GM19238 (cell line): ENCODE measurements at regions not wholly inside any gene's neighbourhood (a gene's known extent, or its start where the extent isn't known, plus 50 kb on each side); places are given as distances from the start of the nearest gene placed in this dataset.
"Not testable (repeated sequence)": the region's sequence is repeated elsewhere in the genome, so short reads cannot be mapped to it uniquely, and the experiment has no call there.

Experiments
- DNase-seq: peaks from one replicate; pipeline ENCODE4 v3.0.0; 2011; ENCODE audit warnings: low spot score; ENCODE audit not compliant: insufficient read length

- no peak for DNase-seq
Measured at GRCh38 chr19:30102239-30102638, 160.2 kb downstream of the URI1 start.

GRCh38 chr19:30102666-30103065 lies 160.6 kb downstream of the URI1 start:
- DNase-seq: no peak

GRCh38 chr19:30103981-30104380 lies 161.9 kb downstream of the URI1 start:
- no peak for DNase-seq

GRCh38 chr19:30105316-30105715 lies 163.3 kb downstream of the URI1 start:
- DNase-seq: no peak

- no peak for DNase-seq
Measured at GRCh38 chr19:30105727-30106126, 163.7 kb downstream of the URI1 start.

- no peak for DNase-seq
Measured at GRCh38 chr19:30106417-30107095, 164.5 kb downstream of the URI1 start.

GRCh38 chr19:30107251-30107650 lies 165.2 kb downstream of the URI1 start:
- no peak for DNase-seq

GRCh38 chr19:30109565-30109964 lies 167.5 kb downstream of the URI1 start:
- DNase-seq: no peak

- no peak for DNase-seq
Measured at GRCh38 chr19:30111021-30111855, 169.2 kb downstream of the URI1 start.

GRCh38 chr19:30112171-30112570 lies 170.1 kb downstream of the URI1 start:
- DNase-seq: no peak

- DNase-seq: no peak
Measured at GRCh38 chr19:30112666-30113065, 170.6 kb downstream of the URI1 start.

GRCh38 chr19:30113186-30113585 lies 171.1 kb downstream of the URI1 start:
- no peak for DNase-seq

GRCh38 chr19:30114095-30114494 lies 172.1 kb downstream of the URI1 start:
- DNase-seq: not testable (repeated sequence)

GRCh38 chr19:30115947-30116346 lies 173.9 kb downstream of the URI1 start:
- no peak for DNase-seq

GRCh38 chr19:30116530-30116929 lies 174.5 kb downstream of the URI1 start:
- no peak for DNase-seq

- DNase-seq: no peak
Measured at GRCh38 chr19:30116984-30117555, 175.0 kb downstream of the URI1 start.

GRCh38 chr19:30117636-30118145 lies 175.7 kb downstream of the URI1 start:
- no peak for DNase-seq

GRCh38 chr19:30118221-30118620 lies 176.2 kb downstream of the URI1 start:
- DNase-seq: no peak

GRCh38 chr19:30118760-30119159 lies 176.7 kb downstream of the URI1 start:
- DNase-seq: no peak

GRCh38 chr19:30119180-30119908 lies 177.3 kb downstream of the URI1 start:
- no peak for DNase-seq

GRCh38 chr19:30120860-30121484 lies 178.9 kb downstream of the URI1 start:
- no peak for DNase-seq
